ENCODE measurements at regions not wholly inside any gene's neighbourhood (a gene's known extent, or its start where the extent isn't known, plus 50 kb on each side); places are given as distances from the start of the nearest gene placed in this dataset.
A peak's percentile ranks its signal among the peaks of the same experiment; 100 is the strongest.
"Not testable (repeated sequence)": the region's sequence is repeated elsewhere in the genome, so short reads cannot be mapped to it uniquely, and the experiment has no call there.

DNA sequence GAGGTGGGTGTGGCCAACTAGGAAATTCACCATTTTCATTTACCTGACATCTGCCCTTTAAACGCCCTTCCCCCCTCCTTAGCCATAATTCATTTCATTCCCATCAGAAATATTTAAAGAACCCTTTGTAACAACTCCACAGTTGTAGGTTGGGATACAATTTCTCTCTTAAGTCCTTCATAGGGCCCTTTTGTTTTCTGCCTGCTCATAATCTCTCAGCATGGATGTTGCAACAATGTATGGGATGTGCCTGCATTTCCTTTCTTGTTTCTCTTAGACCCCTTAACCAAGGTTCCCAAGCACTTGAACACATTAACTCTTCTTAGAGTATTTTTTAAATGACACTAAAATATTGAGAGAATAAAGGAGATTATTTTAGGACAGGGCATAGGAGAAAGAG is 51.7 kb upstream of the MYO10 start:
- DNase-seq (ENCODE audit: low read depth): no peak

DNA sequence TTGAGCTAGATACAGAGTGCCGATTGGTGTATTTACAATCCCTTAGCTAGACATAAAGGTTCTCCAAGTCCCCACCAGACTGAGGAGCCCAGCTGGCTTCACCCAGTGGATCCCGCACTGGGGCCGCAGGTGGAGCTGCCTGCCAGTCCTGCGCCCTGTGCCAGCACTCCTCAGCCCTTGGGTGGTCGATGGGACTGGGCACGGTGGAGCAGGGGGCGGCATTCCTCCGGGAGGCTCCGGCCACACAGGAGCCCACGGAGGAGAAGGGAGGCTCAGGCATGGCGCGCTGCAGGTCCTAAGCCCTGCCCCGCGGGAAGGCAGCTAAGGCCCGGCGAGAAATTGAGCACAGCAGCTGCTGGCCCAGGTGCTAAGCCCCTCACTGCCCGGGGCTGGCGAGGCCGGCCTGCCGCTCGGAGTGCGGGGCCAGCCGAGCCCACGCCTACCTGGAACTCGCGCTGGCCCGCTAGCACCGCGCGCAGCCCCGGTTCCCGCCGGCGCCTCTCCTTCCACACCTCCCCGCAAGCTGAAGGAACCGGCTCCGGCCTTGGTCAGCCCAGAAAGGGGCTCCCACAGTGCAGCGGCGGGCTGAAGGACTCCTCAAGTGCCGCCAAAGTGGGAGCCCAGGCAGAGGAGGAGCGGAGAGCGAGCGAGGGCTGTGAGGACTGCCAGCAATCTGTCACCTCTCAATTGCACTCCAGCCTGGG is 54.9 kb upstream of the MYO10 start:
- not testable (repeated sequence) for DNase-seq (ENCODE audit: low read depth)

DNA sequence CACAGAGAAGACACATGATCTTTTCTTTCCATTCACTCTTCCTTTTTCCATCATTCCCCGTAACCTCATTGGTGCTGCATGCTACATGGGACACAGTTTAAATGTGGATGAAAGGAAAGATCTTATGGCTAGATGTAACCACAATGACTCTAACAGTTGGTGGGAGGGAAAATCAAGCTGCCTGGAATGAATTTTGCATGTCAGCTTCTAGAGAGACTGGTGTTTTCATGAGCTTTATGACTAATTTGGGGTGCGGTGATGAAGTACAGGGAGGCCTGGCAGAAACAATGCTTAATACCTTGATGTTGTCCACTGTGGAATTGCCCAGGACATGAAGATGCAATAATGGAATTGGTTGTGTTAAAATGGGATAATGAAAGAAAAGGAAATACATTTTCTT is 55.9 kb upstream of the MYO10 start:
- DNase-seq (ENCODE audit: low read depth): peak; percentile 40

DNA sequence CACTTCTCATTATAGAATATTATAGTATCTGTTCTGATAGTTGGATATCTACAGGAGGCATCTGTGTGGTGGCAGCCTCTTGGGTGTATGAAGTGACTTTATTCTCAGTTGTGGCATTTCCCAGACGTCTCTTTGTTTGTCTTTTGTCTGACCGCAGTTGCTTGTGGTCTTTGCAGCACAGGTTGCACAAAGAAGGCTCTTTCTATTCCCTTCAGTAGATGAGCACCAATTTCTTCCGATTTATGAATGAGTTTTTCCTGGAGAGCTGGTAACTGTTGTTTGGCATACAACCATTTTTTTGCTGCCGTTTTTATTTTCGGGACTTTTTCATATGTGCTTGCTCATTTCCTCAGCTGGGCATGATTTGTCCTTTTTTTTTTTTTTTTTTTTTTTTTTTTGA is 56.4 kb upstream of the MYO10 start:
- no peak for DNase-seq (ENCODE audit: low read depth)

DNA sequence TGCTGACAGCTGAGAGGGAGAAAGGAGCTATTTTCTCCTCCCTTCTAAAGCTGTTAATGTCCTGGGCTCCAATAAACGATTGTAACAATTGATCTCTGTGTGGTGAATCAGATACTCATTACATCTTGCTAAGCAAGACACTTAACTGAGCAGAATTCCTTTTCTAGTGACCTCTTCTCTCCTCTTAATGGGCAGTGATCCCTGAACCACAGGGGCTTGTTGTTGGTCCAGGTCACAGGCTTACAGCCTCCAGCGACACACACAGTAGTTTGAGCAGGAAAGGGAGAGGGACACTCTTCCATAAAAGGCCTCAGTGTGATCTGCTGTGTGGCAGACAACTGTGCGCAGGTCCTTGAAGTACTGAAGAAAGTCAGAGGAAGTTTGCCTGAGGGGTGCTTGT is 58.5 kb upstream of the MYO10 start:
- peak; percentile 69 for DNase-seq (ENCODE audit: low read depth)

DNA sequence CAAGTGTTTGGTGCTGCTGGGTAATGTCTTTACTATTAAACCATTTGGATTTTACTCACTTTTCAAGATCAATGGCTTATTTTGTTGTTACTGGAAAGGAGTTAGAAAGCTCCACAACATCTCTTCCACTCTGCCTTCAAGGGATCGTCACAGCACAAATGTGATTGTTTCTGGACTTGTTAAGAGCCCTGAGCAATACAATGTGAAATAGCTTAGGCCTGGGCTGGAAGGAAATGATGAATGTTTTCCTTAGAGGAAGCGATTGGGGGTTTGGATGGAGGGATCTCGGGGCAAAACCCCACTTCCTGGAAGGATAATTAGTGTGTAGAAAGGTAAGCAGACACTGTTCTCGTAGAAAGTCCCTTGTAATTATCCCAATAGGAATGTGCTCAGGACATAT is 59.3 kb upstream of the MYO10 start:
- DNase-seq (ENCODE audit: low read depth): no peak

DNA sequence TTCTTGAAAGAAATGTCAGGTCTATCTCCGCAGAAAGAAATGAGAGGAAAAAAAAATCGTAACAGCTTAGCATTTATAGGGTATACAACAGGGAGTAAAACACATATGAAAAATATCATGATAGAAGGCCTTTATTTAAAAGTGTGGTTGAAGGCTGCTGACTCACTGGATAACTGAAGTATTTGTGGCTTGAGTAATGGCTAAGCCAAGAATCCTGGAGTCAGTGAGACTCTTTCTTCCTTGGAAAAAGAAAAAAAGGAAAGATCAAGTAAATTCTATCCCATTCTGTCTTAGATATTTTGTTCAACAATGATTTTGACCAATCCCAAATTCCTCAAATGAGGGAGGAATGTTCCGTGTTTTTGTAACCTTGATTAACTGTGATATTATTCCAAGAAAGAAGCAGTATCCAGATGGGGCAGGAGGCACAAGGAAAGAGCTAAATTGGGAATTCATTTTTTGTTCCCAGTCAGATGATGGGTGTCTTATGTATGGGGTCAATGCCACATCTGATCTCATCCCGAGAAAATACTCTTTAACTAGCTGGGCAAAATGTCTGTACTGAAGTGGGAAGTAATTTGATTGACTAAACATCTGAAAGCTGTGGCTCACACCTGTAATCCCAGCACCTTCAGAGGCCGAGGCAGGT is 64.3 kb upstream of the MYO10 start:
- DNase-seq (ENCODE audit: low read depth): peak; percentile 96

DNA sequence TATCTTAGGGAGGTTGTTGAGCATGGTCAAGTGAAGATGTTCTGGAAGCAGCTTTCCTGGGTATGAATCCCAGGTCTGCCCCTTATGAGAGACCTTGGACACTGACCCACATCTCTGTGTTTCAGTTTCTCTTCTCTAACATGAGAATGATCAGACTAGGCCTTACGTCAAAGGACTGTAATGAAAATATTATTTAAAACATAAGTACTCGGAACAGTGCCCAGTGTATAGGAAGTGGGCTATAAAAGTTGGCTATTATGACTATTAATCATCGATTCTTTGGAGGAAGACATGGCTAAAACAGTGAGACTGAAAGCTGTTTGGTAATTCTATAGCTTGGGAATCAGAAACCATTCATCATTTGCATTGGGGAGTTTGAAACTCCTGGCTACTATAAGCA is 65.3 kb upstream of the MYO10 start:
- no peak for DNase-seq (ENCODE audit: low read depth)

DNA sequence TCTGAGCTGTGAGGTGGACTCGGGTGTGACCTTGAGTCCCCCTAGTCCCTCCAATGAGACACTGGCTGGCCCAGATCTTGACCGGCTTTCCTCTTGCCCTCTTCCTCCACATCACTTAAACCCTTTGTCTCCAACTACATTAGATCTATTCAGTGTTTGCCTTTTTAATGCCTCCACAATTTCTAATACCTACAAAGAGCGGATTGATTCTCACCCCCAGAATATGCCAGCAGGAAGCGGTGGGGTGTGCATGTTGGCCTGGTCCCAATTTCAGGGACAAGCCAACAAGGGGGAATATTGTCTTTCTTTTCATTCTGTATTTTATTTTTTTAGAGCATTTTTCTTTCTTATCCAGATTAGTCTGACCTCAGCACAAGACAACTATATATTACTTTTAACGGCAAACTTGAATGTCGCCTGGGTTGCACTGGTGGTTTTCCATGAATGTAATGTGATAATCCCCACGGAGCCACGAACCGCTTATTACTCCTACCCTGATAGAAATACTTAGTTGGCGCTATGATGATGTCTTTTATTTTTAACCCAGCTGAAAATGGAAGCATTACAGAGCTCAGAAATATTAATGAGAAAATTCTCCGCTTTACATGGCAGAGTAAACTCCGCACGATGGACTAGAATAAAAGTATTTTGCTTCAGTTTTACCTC is 68.5 kb upstream of the MYO10 start:
- DNase-seq (ENCODE audit: low read depth): no peak

DNA sequence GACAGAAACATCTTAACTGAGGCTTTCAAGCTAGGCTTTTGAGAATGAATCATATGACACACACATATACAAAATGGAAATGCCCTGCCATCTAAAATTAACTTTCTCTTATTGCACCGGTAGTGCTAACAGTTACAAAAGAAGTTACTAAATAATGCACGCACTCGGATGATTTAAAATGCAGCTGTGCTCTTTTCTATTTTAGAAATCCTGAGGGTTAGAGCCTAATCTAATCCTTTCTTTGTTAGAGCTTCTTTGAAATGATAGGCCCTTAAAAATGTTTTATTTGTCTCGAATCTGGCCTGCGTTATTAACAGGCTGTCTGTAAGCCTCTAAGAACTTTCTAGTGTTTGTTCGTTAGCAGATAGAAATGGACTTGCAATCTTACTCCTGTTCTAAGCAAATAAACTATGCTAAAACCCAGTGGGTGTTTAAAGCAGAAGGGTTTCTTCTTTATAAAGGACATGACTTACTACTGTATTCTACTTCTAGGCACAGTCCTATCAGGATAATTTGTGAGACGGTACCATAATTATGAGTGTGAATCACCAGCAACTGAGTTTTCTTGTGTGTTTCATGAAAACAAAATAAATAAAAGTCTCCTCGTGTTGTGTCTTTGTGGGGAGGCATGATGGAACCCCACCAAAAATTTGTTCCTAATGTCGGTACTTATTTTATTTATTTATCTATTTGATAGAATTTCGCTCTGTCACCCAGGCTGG is 69.2 kb upstream of the MYO10 start:
- no peak for DNase-seq (ENCODE audit: low read depth)

DNA sequence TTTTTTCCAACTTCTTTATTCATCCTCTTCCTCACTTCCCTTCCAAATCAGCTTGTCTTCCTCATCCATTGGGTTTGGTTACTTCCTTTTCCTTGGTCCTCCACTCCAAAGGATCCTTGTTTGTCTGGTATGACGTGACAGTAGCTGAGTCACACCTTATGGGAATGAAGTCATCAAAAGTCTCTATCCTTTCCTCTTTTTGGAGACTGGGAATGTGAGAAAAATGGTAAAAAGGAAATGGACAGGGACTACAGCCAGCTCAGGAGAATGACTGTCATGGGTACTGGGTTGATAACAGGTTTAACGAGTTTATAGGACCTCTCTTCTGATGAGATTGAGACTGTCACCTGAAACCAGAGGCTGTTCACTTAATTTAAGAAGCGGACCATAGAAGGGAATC is 76.2 kb upstream of the MYO10 start:
- peak; percentile 31 for DNase-seq (ENCODE audit: low read depth)

DNA sequence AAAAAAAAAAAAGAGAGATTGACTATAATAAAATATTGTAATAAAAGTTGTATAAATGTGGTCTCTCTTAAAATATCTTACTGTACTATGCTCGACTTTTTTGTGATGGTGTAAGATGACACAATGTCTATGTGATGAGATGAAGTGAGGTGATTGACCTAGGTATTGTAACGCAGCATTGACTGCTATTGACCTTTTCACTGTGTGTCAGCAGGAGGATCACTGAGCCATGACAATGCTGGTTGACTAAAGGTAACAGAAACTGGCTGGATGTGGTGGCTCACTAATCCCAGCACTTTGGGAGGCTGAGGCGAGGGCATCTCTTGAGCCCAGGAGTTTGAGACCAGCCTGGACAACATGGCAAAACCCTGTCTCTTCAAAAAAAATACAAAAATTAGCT is 78.6 kb upstream of the MYO10 start:
- DNase-seq (ENCODE audit: low read depth): peak; percentile 66

DNA sequence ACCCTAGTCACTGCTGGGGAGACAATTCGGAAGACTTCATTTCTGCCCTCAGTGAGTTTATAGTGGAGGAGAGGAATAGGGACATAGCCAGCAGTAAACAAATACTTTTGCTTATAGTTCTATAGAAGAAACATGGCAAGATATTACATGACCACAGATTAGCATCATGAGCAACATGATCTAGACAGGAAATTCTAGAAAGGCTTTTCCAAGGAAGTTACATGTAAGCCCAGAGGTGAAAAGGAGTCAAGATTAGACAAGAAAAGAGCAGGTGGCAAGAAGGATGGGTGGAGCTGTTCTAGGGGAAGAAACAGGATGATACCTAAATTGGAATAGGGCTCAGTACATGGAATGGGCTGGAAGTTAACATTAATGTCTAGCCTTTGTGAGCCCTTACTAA is 82.8 kb upstream of the MYO10 start:
- no peak for DNase-seq (ENCODE audit: low read depth)

DNA sequence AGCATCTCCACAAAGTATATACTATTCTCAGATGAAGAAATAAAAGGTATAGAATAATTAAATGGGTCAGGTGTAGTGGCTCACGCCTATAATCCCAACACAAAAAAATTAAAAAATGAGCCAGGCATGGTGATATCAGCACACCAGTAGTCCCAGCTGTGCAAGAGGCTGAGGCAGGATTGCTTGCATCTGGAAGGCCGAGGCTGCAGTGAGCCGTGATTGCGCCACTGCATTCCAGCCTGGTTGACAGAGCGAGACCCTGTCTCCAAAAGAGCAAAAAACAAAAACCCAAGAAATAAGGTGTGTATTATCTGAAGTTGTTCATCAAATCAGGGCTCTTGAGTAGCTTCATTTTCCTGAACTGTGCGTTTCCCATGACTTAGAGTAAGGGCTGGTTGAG is 83.2 kb upstream of the MYO10 start:
- DNase-seq (ENCODE audit: low read depth): no peak

DNA sequence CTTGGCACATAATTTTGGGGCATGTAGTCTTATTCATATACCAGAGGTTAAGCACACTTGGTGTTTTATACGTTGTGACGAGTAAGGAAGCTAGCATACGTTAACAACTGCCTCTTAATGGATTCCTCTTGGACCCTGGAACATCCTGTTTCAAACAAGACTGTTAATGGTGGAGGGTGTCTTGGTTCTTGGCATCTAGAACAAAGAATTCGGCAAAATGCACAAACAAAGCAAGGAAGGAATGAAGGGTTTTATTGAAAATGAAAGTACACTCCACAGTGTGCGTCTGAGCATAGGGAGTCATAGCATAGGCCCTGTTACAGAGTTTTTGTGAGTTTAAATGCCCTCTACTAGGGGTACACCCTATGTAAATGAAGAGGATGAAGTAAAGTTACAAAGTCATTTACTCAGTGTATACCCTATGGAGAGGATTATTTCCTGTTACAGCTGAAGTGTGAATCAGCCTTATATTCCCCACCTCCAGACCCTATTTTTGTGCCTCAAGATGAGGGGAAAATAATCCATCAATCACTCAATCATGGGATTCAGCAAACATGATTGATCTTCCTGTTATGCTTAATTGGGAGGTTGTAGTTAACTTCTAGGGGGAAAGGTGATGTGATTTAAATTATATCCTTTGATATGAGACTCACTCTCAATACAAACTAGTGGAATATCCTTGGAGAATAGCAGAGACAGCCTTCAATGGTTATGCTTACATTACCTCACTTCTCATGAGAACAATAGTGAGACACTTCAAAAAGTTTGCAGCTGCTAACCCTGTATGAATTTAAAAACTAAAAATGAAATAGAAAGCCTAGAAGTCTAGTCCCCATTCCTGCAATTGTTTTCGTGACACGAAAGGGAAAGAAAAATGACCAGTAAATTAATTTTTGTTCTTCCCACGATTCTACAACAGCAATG is 84.9 kb upstream of the MYO10 start:
- no peak for DNase-seq (ENCODE audit: low read depth)

DNA sequence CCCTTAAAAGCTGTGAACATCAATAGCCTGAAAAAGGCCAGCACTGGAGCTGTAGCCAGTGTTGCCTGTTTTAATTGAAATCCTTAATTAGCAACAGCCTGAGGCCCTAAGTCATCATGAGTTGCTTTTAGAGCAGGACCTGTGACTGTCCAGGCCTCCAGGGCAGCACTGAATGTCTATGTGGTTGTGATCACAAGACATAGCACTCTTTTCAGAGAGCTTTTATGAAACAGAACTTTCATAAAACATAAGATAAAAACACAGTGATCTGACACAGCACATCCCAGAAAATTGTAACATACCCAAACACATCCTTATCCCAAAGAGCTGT is 85.5 kb upstream of the MYO10 start:
- DNase-seq (ENCODE audit: low read depth): no peak

DNA sequence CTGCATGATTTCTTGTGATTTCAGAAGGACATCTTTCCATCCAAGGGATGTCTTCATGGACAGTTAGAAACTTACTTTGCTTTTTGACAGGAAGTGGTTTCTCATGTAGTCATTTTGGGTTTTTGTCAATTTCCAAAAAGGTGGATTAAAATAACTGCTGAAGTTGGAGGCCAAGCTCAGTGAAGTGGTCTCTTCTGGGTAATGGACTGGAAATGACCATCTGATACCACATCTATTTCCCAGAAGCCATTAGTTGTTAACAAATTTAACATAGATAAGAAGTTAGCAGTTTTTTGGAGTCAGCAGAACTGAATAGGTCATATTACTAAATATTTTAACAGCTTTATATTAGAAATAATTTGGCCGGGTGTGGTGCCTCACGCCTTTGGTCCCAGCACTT is 86.2 kb upstream of the MYO10 start:
- DNase-seq (ENCODE audit: low read depth): no peak

DNA sequence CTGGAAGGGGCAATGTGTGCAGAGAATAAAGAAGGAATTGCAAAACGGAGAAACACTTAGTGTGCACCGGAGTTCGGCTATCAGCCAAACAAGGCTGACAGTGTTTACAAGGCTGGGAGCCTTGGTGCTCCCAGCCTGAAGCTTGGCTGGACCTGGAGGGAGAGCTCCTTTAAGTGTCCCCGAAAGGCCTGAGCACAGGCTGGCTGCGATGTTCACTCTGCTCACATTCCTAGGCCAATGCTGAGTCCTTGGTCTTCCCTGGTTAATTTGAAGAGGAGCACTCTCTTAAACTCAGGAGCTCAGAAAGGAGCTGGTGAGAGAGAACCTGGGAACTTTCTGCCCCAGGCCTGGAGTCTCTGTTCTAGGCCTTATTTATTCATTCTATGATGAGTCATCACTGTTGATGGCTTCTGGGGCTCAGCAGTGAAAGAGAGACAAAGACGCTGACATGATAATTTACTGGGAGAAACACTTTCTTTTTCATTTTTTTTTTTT is 88.6 kb upstream of the MYO10 start:
- peak; percentile 46 for DNase-seq (ENCODE audit: low read depth)

DNA sequence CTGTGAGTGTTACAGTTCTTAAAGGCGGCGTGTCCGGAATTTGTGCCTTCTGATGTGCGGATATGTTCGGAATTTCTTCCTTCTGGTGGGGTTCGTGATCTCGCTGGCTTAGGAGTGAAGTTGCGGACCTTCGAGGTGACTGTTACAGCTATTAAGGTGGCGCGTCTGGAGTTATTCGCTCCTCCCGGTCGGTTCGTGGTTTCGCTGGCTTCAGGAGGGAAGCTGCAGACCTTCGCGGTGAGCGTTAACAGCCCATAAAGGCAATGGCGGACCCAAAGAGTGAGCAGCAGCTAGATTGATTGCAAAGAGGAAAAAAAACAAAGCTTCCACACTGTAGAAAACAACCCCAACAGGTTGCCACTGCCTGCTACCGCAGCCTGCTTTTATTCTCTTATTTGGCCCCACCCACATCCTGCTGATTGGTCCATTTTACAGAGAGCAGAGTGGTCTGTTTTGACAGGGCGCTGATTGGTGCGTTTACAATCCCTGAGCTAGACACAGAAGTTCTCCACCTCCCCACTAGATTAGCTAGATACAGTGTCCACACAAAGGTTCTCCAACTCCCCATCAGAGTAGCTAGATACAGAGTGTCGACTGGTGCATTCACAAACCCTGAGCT is 95.7 kb upstream of the MYO10 start:
- not testable (repeated sequence) for DNase-seq (ENCODE audit: low read depth)

DNA sequence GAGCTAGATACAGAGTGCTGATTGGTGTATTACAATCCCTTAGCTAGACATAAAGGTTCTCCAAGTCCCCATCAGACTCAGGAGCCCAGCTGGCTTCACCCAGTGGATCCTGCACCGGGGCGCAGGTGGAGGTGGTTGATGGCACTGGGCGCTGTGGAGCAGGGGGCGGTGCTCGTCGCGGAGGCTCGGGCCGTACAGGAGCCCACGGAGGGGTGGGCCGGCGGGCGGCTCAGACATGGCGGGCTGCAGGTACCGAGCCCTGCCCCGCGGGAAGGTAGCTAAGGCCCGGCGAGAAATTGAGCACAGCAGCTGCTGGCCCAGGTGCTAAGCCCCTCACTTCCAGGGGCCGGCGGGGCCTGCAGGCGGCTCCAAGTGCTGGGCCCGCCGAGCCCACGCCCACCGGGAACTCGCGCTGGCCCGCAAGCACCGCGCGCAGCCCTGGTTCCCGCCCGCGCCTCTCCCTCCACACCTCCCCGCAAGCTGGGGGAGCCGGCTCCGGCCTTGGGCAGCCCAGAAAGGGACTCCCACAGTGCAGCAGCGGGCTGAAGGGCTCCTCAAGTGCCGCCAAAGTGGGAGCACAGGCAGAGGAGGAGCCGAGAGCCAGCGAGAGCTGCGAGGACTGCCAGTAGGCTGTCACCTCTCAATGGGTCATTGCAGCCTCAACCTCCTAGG is 96.4 kb upstream of the MYO10 start:
- not testable (repeated sequence) for DNase-seq (ENCODE audit: low read depth)
